CD14-positive monocyte (primary cell): ENCODE measurements at regions not wholly inside any gene's neighbourhood (a gene's known extent, or its start where the extent isn't known, plus 50 kb on each side); places are given as distances from the start of the nearest gene placed in this dataset.

Experiments used
- DNase-seq, 3 donors: peaks; one replicate each; pipeline ENCODE4 v3.0.0-alpha.2; 2011 to 2022
- H2AFZ ChIP-seq: 2 replicates; pipeline ENCODE4 v1.6.0; 2012; ENCODE audit warnings: mild to moderate bottlenecking, low read depth, low read length, inconsistent platforms; ENCODE audit not compliant: insufficient read depth, poor library complexity, severe bottlenecking
- H3K27ac ChIP-seq, 2 donors: 1 replicate in 1 of 2; 2 replicates in 1 of 2; pipeline ENCODE4 v1.5.1; 2012 to 2013; ENCODE audit warnings: low read length in 2 of 2, control low read depth in 1 of 2, inconsistent platforms in 1 of 2, low read depth in 1 of 2, mild to moderate bottlenecking in 1 of 2
- H3K27me3 ChIP-seq, 2 donors: one replicate each; pipeline versions ENCODE4 v1.6.0 to v1.6.1; 2011 to 2013; ENCODE audit warnings: low read length in 2 of 2; ENCODE audit not compliant: control insufficient read depth in 2 of 2, insufficient read depth in 2 of 2
- H3K36me3 ChIP-seq, 2 donors: replicated peaks in 1 of 2; 1 replicate in 1 of 2; 2 replicates in 1 of 2; pipeline versions ENCODE4 v1.5.1 to v1.6.1; 2012 to 2013; ENCODE audit warnings: low read length in 2 of 2, control low read depth in 1 of 2, inconsistent platforms in 1 of 2, mild to moderate bottlenecking in 1 of 2; ENCODE audit not compliant: insufficient read depth in 2 of 2, control insufficient read depth in 1 of 2
- H3K4me1 ChIP-seq, 2 donors: 1 replicate in 1 of 2; 2 replicates in 1 of 2; pipeline versions ENCODE4 v1.5.1 to v1.6.1; 2012 to 2013; ENCODE audit warnings: low read length in 2 of 2, control low read depth in 1 of 2, inconsistent platforms in 1 of 2, mild to moderate bottlenecking in 1 of 2, moderate library complexity in 1 of 2; ENCODE audit not compliant: insufficient read depth in 2 of 2, control insufficient read depth in 1 of 2
- H3K4me2 ChIP-seq: replicated peaks from 2 replicates; pipeline ENCODE3; 2012; ENCODE audit warnings: low read length, moderate library complexity, mild to moderate bottlenecking; ENCODE audit not compliant: poor library complexity, severe bottlenecking; ENCODE audit errors: extremely low read depth
- H3K4me3 ChIP-seq, 3 experiments: fragments of 200-600 bp in 1 of 3; sonication (generic) in 1 of 3; replicated peaks in 1 of 3; 1 replicate in 2 of 3; 2 replicates in 1 of 3; pipeline ENCODE4 v1.5.1; 2011 to 2013; ENCODE audit warnings: low read length in 3 of 3, mild to moderate bottlenecking in 3 of 3, control low read depth in 2 of 3, low read depth in 2 of 3, inconsistent platforms in 1 of 3, moderate library complexity in 1 of 3
- H3K79me2 ChIP-seq: 2 replicates; pipeline ENCODE4 v1.6.0; 2012; ENCODE audit warnings: mild to moderate bottlenecking, control low read depth, inconsistent platforms, low read length, moderate library complexity; ENCODE audit not compliant: insufficient read depth
- H3K9ac ChIP-seq: 2 replicates; pipeline ENCODE4 v1.6.0; 2017; ENCODE audit warnings: low read length, mild to moderate bottlenecking; ENCODE audit not compliant: insufficient read depth, poor library complexity, severe bottlenecking
- H3K9me3 ChIP-seq, 2 donors: replicated peaks in 1 of 2; 1 replicate in 1 of 2; 2 replicates in 1 of 2; pipeline versions ENCODE4 v1.5.1 to v1.6.1; 2012 to 2013; ENCODE audit warnings: low read length in 2 of 2, control low read depth in 1 of 2; ENCODE audit not compliant: control insufficient read depth in 1 of 2, insufficient read depth in 1 of 2
- H4K20me1 ChIP-seq: 2 replicates; pipeline ENCODE4 v1.6.0; 2012; ENCODE audit warnings: mild to moderate bottlenecking, low read length, control low read depth, moderate library complexity; ENCODE audit not compliant: insufficient read depth
- H3K27ac Mint-ChIP-seq, 7 donors: one replicate each; pipeline ENCODE4 v1.8.0; 2020; ENCODE audit warnings: mild to moderate bottlenecking in 7 of 7, mixed read lengths in 7 of 7, moderate library complexity in 6 of 7, inconsistent platforms in 2 of 7
- H3K27me3 Mint-ChIP-seq, 3 donors: one replicate each; pipeline ENCODE4 v1.8.0; 2021 to 2022; ENCODE audit warnings: low read depth in 3 of 3, mild to moderate bottlenecking in 3 of 3, mixed read lengths in 3 of 3, moderate library complexity in 3 of 3, inconsistent platforms in 1 of 3
- H3K36me3 Mint-ChIP-seq, 2 donors: one replicate each; pipeline ENCODE4 v1.8.0; 2020; ENCODE audit warnings: mixed read lengths in 2 of 2, inconsistent platforms in 1 of 2, mild to moderate bottlenecking in 1 of 2
- H3K4me1 Mint-ChIP-seq: one replicate; pipeline ENCODE4 v1.8.0; 2020; ENCODE audit warnings: mild to moderate bottlenecking, mixed read lengths
- H3K4me3 Mint-ChIP-seq, 2 donors: one replicate each; pipeline ENCODE4 v1.8.0; 2020; ENCODE audit warnings: mild to moderate bottlenecking in 2 of 2, mixed read lengths in 2 of 2, moderate library complexity in 1 of 2
- H3K9me3 Mint-ChIP-seq, 7 donors: one replicate each; pipeline ENCODE4 v1.8.0; 2020 to 2022; ENCODE audit warnings: mixed read lengths in 7 of 7, mild to moderate bottlenecking in 6 of 7, moderate library complexity in 6 of 7, inconsistent platforms in 2 of 7
- WGBS: methylation state at CpG from one replicate; pipeline ENCODE4 v1.1.5; 2013; ENCODE audit warnings: missing lambda C conversion rate; ENCODE audit not compliant: insufficient coverage; 5-methylcytosine and 5-hydroxymethylcytosine counted together
- intact Hi-C, 2 donors: fragments of 100-400 bp; cut with micrococcal nuclease; formaldehyde crosslinking; loops; one replicate each; pipeline versions ENCODE4 v1.15.0 to v1.15.1; 2023
- TF ChIP-seq, protein P1 (sequence below): fragments of 200-600 bp; IDR thresholded peaks from one replicate; pipeline ENCODE4 v1.8.0; 2022; ENCODE audit warnings: antibody characterized with exemption, mild to moderate bottlenecking

DNA sequence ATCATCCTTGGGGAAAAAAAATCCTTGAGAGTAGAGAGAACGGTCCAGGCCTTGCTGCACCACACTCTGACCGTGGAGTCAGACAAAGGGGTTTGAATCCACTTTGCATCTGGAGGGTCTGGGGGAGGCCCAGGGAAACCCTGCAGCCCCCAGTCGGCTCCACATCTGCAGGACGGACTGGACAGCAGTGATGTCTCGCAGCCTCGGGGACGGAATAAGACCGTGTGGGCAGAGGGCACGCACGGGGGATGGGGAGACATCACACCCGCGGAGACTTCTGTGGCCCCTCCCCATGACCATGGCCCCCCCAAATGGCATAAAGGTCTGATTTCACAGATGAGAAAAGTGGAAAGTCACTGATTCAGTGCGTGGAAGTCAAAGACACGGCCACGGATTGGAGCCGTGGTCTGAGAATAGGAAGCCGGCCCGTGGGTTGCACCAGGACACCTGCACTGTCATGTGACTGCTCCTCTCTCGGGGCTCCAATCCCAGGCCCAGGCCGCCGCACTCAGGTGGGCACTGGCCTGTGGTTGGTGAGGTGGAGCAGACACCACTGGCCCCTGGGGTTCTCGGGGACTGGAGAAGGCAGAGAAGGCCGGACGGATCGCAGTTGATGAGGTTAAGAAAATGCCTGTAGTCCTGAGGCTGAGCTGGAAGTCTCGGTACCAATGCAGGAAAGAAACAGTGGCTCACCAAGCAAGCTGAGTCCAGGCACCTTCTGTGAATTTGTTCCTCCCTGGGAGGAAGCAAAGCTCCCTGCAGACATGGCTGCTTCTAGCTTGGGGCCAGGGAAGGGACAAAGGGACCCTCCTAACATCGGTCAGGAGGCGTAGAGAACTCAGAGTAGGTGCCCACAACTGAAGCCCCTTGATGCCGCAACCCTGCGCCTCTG lies 61.8 kb downstream of the RTP5 start:
- no peak for DNase-seq
- Histone ChIP-seq H3K79me2 (no peaks in the 10 kb centered on the region), H3K9ac (no peak overlapping the region), H3K4me3 (no peak overlapping the region), H3K27ac (no peak overlapping the region), H2AFZ (no peak overlapping the region), H3K27me3 (no peaks in the 10 kb centered on the region), H3K4me2 (no peak overlapping the region), H3K9me3 (peaks cover 0 to 3% of the 10 kb centered on the region in 2 donors), H4K20me1 (no peaks in the 10 kb centered on the region), H3K36me3 (no peaks in the 10 kb centered on the region), H3K4me1 (no peaks in the 10 kb centered on the region)
- no peak overlapping the region for H3K27ac Mint-ChIP-seq
- peaks cover 0 to 8% (median 3%) of the 10 kb centered on the region in 7 donors for H3K9me3 Mint-ChIP-seq
- TF ChIP-seq, protein P1, sequence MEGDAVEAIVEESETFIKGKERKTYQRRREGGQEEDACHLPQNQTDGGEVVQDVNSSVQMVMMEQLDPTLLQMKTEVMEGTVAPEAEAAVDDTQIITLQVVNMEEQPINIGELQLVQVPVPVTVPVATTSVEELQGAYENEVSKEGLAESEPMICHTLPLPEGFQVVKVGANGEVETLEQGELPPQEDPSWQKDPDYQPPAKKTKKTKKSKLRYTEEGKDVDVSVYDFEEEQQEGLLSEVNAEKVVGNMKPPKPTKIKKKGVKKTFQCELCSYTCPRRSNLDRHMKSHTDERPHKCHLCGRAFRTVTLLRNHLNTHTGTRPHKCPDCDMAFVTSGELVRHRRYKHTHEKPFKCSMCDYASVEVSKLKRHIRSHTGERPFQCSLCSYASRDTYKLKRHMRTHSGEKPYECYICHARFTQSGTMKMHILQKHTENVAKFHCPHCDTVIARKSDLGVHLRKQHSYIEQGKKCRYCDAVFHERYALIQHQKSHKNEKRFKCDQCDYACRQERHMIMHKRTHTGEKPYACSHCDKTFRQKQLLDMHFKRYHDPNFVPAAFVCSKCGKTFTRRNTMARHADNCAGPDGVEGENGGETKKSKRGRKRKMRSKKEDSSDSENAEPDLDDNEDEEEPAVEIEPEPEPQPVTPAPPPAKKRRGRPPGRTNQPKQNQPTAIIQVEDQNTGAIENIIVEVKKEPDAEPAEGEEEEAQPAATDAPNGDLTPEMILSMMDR, result no peak
- intact Hi-C loops, result no loop called here
- no peaks in the 10 kb centered on the region for H3K27me3 Mint-ChIP-seq
- H3K4me3 Mint-ChIP-seq, result no peak overlapping the region
- no peaks in the 10 kb centered on the region for H3K36me3 Mint-ChIP-seq
- WGBS, result 88% methylated on average over 26 of the region's 30 CpGs
- peaks cover 2% of the 10 kb centered on the region for H3K4me1 Mint-ChIP-seq

DNA sequence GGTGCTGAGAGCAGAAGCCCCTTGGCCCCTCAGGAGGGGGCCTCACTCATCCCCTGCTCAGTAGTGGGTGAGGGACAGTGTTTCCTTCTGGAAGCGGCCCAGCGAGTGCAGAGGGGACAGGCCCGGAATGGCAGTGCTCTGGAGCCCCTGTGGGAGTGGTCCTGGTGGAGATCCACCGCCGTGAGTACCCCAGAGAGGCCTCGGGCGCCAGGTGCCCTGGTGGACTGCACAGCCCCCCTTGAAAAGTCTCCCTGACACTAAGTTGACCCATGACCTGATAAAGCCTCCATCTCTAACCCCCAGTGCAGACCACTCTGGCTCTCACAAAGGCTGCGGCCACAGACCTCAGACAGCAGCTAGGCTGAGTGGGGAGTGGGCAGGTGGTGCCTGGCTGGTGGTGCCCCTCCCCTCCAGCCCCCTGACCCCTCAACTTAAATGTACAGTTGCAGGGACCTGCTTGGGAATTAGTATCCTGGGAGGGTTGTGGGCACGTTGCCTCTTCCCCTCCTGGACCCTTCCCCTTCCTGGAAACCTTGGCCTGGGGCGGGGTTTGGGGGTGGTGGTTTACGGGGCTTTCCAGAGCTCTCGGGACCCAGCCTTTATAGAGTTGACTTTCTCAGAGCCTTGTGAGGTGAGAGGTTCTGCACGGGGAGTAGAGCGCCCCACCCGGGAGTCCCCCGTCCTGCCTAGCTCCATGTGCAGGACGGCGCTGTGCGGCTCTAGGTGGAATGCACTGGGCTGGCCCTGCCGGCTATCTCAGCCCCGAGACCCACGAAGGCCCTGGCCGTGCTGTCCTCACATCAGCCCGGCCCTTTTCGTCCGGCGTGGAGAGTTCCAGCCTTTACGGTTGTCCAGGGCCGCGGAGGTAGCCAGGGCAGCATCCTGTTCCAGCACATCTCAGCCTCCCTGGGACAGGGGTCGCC lies 62.7 kb downstream of the RTP5 start:
- Histone ChIP-seq H3K9me3 (peaks cover 0 to 3% of the 10 kb centered on the region in 2 donors), H3K79me2 (no peaks in the 10 kb centered on the region), H2AFZ (no peak overlapping the region), H3K4me1 (no peaks in the 10 kb centered on the region), H3K27me3 (no peaks in the 10 kb centered on the region), H3K4me2 (no peak overlapping the region), H3K36me3 (no peaks in the 10 kb centered on the region), H4K20me1 (no peaks in the 10 kb centered on the region), H3K4me3 (no peak overlapping the region), H3K27ac (no peak overlapping the region), H3K9ac (no peak overlapping the region)
- intact Hi-C loops, result no loop called here
- peaks cover 0 to 8% (median 3%) of the 10 kb centered on the region in 7 donors for H3K9me3 Mint-ChIP-seq
- TF ChIP-seq, protein P1, result no peak
- H3K4me1 Mint-ChIP-seq, result peaks cover 2% of the 10 kb centered on the region
- 97% methylated on average over 26 of the region's 31 CpGs for WGBS
- H3K36me3 Mint-ChIP-seq, result no peaks in the 10 kb centered on the region
- DNase-seq, result no peak
- H3K4me3 Mint-ChIP-seq, result no peak overlapping the region
- H3K27ac Mint-ChIP-seq, result no peak overlapping the region
- H3K27me3 Mint-ChIP-seq, result no peaks in the 10 kb centered on the region
